Activated T-cell treated with anti-CD3 and anti-CD28 coated beads, Interleukin-2, amount 50 U/mL, for 72 hours (primary cell): ENCODE measurements at regions not wholly inside any gene's neighbourhood (a gene's known extent, or its start where the extent isn't known, plus 50 kb on each side); places are given as distances from the start of the nearest gene placed in this dataset.
A peak's percentile ranks its signal among the peaks of the same experiment; 100 is the strongest.

Experiments used
- ATAC-seq, 2 donors: fragments of 150-1000 bp; cut with Tn5 transposase; replicated peaks in 1 of 2; 2 replicates each; pipeline ENCODE4 v1.10.0; 2021; ENCODE audit warnings: moderate library complexity in 2 of 2, mild to moderate bottlenecking in 1 of 2
- DNase-seq, 2 donors: peaks; one replicate each; pipeline ENCODE4 v3.0.0; 2021 to 2022; ENCODE audit warnings: mixed read lengths in 1 of 2
- H3K27ac Mint-ChIP-seq: one replicate; pipeline ENCODE4 v1.8.0; 2022; ENCODE audit warnings: mild to moderate bottlenecking, moderate library complexity, mixed read lengths
- H3K27me3 Mint-ChIP-seq: one replicate; pipeline ENCODE4 v1.8.0; 2022; ENCODE audit warnings: low read depth, mixed read lengths
- H3K36me3 Mint-ChIP-seq, 2 donors: one replicate each; pipeline ENCODE4 v1.8.0; 2022; ENCODE audit warnings: mixed read lengths in 2 of 2, mild to moderate bottlenecking in 1 of 2; ENCODE audit not compliant: insufficient read depth in 2 of 2
- H3K4me1 Mint-ChIP-seq: one replicate; pipeline ENCODE4 v1.8.0; 2022; ENCODE audit warnings: low read depth, mixed read lengths
- H3K4me3 Mint-ChIP-seq, 2 donors: one replicate each; pipeline ENCODE4 v1.8.0; 2022; ENCODE audit warnings: mild to moderate bottlenecking in 2 of 2, mixed read lengths in 2 of 2, moderate library complexity in 2 of 2
- H3K9me3 Mint-ChIP-seq, 2 donors: one replicate each; pipeline ENCODE4 v1.8.0; 2022; ENCODE audit warnings: mixed read lengths in 2 of 2

DNA sequence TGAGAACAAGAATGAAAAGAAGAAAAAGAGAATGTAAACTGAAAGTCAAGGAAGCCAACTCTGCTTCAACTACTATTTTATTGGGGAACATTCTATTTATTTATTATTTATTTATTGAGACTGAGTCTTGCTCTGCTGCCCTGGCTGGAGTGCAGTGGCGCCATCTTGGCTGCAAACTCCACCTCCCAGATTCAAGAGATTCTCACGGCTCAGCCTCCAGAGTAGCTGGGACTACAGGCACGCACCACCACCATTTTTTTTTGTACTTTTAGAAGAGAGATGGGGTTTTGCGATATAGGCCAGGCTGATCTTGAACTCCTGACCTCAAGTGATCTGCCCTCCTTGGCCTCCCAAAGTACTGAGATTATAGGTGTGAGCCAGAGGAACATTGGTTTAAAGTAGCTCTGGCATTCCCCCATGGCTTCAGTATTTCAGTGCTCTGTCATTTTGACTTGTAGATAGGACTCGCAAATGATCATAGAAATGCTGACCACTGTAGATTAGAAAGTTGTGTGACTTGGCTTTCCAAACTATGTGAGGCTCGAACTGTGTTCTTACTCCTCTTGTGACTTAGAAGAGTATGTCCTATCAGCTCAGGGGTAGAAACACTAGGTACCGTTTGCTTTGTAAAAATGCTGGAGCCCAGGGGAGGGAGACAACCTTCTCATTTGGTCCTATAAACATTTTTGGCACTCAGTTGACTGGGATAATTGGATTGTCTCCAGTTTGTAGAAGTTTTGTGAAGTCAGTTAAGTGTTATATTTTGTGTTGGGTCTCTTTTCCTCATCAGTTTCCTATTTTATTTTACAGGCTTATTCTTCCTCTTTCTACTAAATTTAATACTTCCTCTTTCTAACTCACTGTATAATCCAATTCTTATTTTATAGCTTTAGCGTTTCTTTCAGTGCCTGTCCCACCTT is 544.9 kb upstream of the CITED2 start:
- Mint-ChIP-seq H3K36me3 (no peaks in the 10 kb centered on the region), H3K9me3 (peaks cover 0 to 1% of the 10 kb centered on the region in 2 donors), H3K27ac (no peak overlapping the region), H3K27me3 (peaks cover 38% of the 10 kb centered on the region), H3K4me1 (no peaks in the 10 kb centered on the region), H3K4me3 (no peak overlapping the region)
- DNase-seq: no peak
- no peak for ATAC-seq

DNA sequence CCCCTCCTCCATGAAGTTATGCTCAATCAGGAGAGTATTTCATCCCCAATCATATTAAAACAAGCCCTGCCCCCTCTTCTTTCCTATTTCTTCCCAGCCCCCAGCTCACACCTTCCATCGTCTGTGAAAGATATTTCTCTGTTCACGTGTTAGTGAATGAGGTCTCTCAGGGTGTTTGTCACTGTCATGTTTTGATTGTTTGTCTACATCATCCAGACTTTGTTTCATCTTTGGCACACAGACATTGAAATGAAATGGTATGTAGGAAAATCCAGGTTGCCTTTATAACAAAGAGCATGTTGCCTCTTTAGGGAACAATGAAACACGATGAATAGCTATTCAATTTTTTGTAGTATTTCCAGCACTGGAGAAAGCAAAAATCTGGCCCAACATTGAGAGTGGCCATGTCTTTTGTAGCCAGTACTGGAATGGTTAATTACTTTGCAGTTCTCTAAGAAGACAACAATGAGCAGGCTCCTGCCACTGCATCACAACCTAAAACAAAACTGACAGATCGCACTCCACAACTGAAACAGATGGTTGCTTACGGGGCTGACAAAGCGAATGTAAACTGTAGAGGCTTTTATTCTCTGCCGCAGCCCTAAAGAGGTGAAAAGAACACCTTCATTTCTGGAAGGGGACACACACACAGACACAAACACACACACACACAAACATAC is 543.6 kb upstream of the CITED2 start:
- Mint-ChIP-seq H3K27ac (no peak overlapping the region), H3K36me3 (no peaks in the 10 kb centered on the region), H3K27me3 (peaks cover 38% of the 10 kb centered on the region), H3K4me3 (no peak overlapping the region), H3K9me3 (peaks cover 0 to 1% of the 10 kb centered on the region in 2 donors), H3K4me1 (no peaks in the 10 kb centered on the region)
- DNase-seq: no peak
- no peak for ATAC-seq

DNA sequence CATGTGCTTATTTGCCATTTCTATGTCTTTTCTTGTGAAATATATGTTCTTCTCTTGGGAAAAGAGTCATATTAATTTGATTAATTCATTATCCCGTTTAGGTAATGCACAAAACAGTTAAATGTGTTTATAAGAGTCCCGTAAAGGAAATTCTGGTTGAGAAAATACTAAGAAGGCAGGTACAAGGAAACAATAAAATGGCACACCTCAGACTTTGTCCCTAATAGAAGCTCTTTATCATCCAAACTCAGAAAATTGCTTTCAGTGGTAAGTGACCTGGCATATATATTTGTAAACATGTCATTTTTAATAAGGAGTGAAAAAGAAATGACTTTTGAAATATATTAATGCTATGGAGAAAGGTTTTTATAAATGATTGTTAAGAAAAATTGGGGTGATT is 540.5 kb upstream of the CITED2 start:
- no peak for DNase-seq
- H3K27me3 Mint-ChIP-seq: peaks cover 15% of the 10 kb centered on the region
- H3K27ac Mint-ChIP-seq: no peak overlapping the region
- H3K4me3 Mint-ChIP-seq: no peak overlapping the region
- no peak for ATAC-seq
- no peaks in the 10 kb centered on the region for H3K4me1 Mint-ChIP-seq
- no peaks in the 10 kb centered on the region for H3K36me3 Mint-ChIP-seq
- peaks cover 0 to 1% of the 10 kb centered on the region in 2 donors for H3K9me3 Mint-ChIP-seq

DNA sequence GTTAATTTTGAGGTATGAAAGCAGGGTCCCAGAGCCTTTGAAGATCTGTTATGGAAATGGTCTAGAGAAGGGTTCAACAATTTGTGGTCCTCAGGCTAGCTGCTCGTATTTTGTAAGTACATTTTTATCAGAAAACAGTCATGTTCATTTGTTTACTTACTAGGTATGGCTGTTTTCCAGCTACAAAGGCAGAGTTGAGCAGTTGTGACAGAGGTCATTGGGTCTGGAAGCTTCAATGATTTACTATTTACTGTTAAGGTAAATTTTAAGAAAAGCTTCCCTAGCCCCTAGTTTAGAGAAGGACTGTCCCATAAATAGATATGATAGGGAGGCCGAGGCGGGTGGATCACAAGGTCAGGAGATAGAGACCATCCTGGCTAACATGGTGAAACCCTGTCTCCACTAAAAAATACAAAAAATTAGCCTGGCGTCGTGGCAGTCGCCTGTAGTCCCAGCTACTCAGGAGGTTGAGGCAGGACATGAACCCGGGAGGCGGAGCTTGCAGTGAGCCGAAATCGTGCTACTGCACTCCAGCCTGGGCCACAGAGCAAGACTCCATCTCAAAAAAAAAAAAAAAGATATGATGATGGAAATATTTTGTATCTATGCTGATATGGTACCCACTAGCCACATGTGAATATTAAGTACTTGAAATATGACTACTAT is 538.4 kb upstream of the CITED2 start:
- Mint-ChIP-seq H3K4me3 (no peak overlapping the region), H3K9me3 (no peaks in the 10 kb centered on the region), H3K4me1 (no peaks in the 10 kb centered on the region), H3K36me3 (no peaks in the 10 kb centered on the region), H3K27me3 (peaks cover under 1% of the 10 kb centered on the region), H3K27ac (no peak overlapping the region)
- no peak for DNase-seq
- no peak for ATAC-seq

DNA sequence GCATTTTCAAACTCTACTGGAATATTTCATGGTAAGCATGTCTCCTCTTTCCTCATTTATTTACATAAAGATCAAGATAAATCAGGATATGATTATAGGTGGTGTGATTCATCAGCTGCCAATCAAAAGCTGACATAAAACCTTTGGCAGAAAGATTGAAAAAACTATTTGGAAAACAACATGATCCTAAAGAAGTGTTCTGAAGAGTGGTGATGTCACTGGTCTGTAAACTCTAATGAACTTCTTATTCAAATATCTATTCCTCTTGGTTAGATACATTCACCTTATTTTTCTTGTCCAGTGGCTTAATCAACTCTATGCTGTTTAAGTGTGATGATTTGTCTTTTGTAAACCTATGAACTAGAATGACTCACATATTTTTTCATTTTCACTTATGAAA is 535.5 kb upstream of the CITED2 start:
- ATAC-seq (no peak), DNase-seq (no peak)
- H3K36me3 Mint-ChIP-seq: no peaks in the 10 kb centered on the region
- peaks cover 7% of the 10 kb centered on the region for H3K27me3 Mint-ChIP-seq
- no peaks in the 10 kb centered on the region for H3K9me3 Mint-ChIP-seq
- no peak overlapping the region for H3K4me3 Mint-ChIP-seq
- no peak overlapping the region for H3K27ac Mint-ChIP-seq
- no peaks in the 10 kb centered on the region for H3K4me1 Mint-ChIP-seq

DNA sequence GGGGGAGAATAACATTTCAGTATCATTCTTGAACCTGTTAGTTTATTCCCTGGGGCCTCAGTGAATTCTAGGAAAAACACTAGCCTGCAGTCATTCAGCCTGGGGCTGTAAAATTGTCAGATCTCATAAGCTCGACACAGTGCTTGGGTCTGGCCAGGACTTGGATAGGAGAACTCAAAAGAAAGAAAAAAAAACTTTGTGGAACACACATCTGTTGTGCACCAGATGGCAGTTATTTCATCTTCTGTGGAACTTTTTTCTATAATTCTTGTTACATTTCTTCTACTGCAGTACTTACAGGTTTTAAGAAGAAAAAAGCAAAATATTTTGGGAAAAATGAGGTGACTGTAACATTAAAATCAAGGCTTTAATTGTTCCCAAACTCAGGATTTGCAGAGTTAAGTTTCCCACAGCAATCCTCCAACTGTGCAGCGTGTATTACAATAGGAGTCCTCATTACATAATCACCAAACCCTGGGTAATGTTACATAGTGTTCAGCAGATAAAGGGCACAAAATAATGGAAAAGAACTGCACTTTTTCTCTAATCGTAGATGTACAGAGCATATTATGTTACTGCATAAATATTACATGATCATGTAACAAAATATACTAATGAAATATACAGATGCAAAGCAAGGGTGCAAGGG is 531.1 kb upstream of the CITED2 start:
- H3K36me3 Mint-ChIP-seq: peaks cover 0 to 1% of the 10 kb centered on the region in 2 donors
- no peak overlapping the region for H3K27ac Mint-ChIP-seq
- H3K27me3 Mint-ChIP-seq: peaks cover 7% of the 10 kb centered on the region
- no peaks in the 10 kb centered on the region for H3K4me1 Mint-ChIP-seq
- no peaks in the 10 kb centered on the region for H3K9me3 Mint-ChIP-seq
- ATAC-seq (no peak), DNase-seq (no peak)
- H3K4me3 Mint-ChIP-seq: no peak overlapping the region

- H3K4me3 Mint-ChIP-seq: no peak overlapping the region
- DNase-seq: no peak
- no peak for ATAC-seq
Observed at GRCh38 chr6:139904568-139904967, 530.1 kb upstream of the CITED2 start.

DNA sequence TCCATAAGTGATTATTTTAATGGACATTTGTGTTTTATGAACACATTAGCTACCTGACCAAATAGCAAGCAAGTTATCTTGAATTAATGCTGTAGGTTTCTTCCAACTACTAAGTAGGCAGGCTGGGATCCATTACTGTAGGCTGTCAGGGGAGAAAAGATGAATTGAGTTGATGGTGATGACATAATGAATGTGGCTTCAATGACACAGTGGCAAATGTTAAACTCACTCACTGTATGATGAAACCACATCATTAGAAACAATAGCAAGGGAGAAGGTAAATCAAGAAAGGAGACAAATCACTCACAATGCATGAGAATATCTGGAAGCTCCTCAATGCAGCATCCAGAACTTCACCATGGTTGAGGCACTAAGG is 529.7 kb upstream of the CITED2 start:
- Mint-ChIP-seq H3K4me1 (no peaks in the 10 kb centered on the region), H3K4me3 (no peak overlapping the region), H3K36me3 (peaks cover 0 to 1% of the 10 kb centered on the region in 2 donors), H3K27me3 (peaks cover 7% of the 10 kb centered on the region), H3K27ac (no peak overlapping the region), H3K9me3 (no peaks in the 10 kb centered on the region)
- peak in 1 of 2 donors; percentile 64 for ATAC-seq
- DNase-seq: no peak

More at GRCh38 chr6:139904568-139904967, 530.1 kb upstream of the CITED2 start:
- Mint-ChIP-seq H3K27ac (no peak overlapping the region), H3K27me3 (peaks cover 7% of the 10 kb centered on the region), H3K36me3 (peaks cover 0 to 1% of the 10 kb centered on the region in 2 donors), H3K9me3 (no peaks in the 10 kb centered on the region), H3K4me1 (no peaks in the 10 kb centered on the region)

DNA sequence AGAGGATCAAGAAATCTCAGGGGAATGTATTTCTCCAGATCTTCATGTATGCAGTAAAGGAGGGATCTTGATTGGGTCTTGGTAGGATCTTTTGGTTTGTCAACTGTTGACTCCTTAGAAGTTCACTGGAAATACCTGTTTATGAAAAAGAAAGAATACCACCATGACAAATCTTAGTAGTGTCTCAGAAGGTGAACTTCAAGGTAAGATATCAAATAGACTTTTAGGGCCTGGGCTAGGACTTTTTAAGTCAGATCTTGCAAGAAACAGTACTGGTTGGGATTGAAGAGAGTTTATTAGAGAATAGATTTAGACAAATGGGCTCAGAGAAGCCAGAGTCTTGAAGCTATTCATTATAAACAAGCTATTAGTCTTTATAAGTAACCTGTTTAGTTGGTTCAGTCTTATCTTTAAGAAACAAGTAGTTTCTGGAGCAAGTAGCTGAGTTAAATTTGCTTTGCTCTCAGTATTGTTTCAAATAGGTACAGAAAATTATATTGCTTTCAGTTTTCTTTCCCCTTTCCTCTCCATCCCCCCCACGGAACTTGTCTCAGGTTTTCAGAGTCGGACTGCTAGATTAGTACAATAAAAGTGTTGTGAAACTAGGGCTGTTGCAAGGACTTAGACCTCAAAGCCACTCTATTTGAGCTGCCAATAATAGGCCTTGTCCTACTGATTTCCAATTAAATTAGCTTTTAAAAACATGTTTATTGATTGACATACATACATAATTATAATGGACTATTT is 529.1 kb upstream of the CITED2 start:
- H3K4me3 Mint-ChIP-seq: peak overlapping the region in 1 of 2 donors; percentile 1
- peaks cover 7% of the 10 kb centered on the region for H3K27me3 Mint-ChIP-seq
- DNase-seq: no peak
- ATAC-seq: peak in 1 of 2 donors; percentile 58
- no peaks in the 10 kb centered on the region for H3K9me3 Mint-ChIP-seq
- peaks cover 0 to 1% of the 10 kb centered on the region in 2 donors for H3K36me3 Mint-ChIP-seq
- no peak overlapping the region for H3K27ac Mint-ChIP-seq
- H3K4me1 Mint-ChIP-seq: no peaks in the 10 kb centered on the region

GRCh38 chr6:139895205-139895793 is 520.9 kb upstream of the CITED2 start:
- H3K4me3 Mint-ChIP-seq: no peak overlapping the region
- H3K9me3 Mint-ChIP-seq: no peaks in the 10 kb centered on the region
- H3K27me3 Mint-ChIP-seq: no peaks in the 10 kb centered on the region
- H3K4me1 Mint-ChIP-seq: no peaks in the 10 kb centered on the region
- DNase-seq (no peak), ATAC-seq (no peak)
- H3K36me3 Mint-ChIP-seq: no peaks in the 10 kb centered on the region
- no peak overlapping the region for H3K27ac Mint-ChIP-seq

- H3K4me1 Mint-ChIP-seq: no peaks in the 10 kb centered on the region
- no peaks in the 10 kb centered on the region for H3K36me3 Mint-ChIP-seq
- H3K27me3 Mint-ChIP-seq: no peaks in the 10 kb centered on the region
- H3K9me3 Mint-ChIP-seq: no peaks in the 10 kb centered on the region
- H3K4me3 Mint-ChIP-seq: no peak overlapping the region
- no peak for DNase-seq
- no peak for ATAC-seq
- H3K27ac Mint-ChIP-seq: no peak overlapping the region
Observed at GRCh38 chr6:139894271-139894670, 519.8 kb upstream of the CITED2 start.

DNA sequence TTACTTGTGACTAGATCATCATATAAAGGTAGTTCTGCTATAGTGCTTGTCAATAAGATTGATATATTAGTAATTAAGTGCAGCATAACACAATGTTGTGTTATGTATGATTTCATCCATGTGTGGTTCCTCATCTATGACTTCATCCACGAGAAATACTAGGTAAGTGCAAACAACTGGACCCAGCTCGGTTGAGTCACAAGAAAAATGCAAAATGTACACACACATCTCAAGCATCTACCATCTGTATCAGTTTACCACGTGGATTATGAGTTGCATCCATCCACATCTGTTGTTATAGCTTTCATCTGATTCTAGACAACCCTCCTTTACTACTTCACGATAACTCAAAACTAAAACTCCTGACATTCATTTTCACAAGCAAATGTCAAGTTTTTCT is 517.0 kb upstream of the CITED2 start:
- no peak overlapping the region for H3K27ac Mint-ChIP-seq
- H3K4me3 Mint-ChIP-seq: no peak overlapping the region
- no peaks in the 10 kb centered on the region for H3K36me3 Mint-ChIP-seq
- peaks cover 8% of the 10 kb centered on the region for H3K27me3 Mint-ChIP-seq
- no peaks in the 10 kb centered on the region for H3K9me3 Mint-ChIP-seq
- no peaks in the 10 kb centered on the region for H3K4me1 Mint-ChIP-seq
- no peak for DNase-seq
- no peak for ATAC-seq
